HG03135 (cell line): ENCODE measurements at regions not wholly inside any gene's neighbourhood (a gene's known extent, or its start where the extent isn't known, plus 50 kb on each side); places are given as distances from the start of the nearest gene placed in this dataset.
"Not testable (repeated sequence)": the region's sequence is repeated elsewhere in the genome, so short reads cannot be mapped to it uniquely, and the experiment has no call there.

Experiments used
- ATAC-seq: cut with Tn5 transposase; IDR thresholded peaks from one replicate; pipeline ENCODE4 v1.9.1; 2021; ENCODE audit warnings: mild to moderate bottlenecking, moderate library complexity; ENCODE audit not compliant: unreplicated experiment

DNA sequence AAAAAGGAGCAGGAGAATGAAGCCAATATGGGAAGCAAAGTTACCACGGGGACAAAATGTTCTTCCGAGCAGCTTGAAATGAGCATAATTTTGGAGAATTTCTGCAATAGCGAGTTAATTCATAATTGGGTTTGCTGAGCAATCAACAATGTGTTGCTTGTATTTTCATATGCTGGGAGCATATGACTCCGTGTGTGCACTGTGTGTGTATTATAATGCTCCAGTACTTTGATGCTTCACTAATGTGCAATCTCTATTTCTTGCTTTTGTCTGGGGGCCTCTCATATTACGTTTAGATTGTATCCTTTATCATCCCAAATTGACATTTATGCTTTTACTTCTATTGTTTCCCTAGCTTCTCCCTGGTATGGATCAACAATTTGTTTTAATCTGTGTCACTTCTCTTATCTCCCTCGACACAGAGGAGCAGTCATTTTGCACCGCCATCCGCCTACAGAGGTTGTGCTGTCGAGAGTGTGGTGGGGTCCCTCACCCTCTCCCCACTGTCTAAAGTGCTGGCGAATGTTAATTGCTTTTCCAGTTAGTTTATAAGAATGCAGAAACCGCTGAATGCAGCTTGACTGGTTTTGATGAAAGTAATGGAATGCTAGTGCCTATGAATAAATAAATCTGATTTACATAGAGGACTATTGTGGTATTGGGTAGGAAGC, 372.5 kb upstream of the WWC1 start:
- no peak for ATAC-seq

DNA sequence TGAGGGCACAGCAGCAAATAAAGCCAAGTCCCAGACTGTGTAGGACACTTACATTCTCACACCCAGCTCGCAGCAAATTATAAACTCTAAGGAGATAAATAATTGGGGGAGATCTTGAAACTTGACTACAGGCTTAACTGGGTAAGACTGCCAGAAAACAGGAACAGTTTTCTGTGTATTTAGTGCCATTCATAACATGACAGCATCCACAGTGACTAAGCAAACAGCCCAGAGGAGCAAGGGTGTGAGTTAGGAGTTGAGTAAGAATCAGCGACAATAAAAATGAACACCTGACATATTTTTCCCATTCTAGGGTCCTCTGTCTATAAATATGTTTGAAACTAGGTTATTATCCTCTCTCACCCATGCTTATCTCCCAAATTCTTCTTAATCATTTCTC, 370.9 kb upstream of the WWC1 start:
- ATAC-seq: no peak

DNA sequence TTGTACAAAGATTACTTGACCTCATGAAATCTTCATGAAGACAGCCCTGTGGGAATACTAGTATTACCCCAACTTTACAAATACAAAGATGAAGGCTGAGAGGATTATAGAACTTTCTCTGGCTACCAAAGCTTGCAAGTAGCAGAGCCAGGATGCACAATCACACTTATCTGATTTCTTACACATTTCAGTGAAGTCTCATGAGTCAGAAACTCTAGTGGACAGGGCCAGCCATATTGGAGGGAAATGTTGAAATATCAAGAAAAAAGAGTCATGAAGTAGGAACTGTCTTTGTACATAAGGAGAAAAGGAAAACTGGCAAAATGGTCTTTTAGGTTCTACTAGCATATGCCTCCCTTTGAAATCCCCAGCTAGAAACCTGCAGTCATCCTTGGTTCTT, 369.6 kb upstream of the WWC1 start:
- no peak for ATAC-seq

DNA sequence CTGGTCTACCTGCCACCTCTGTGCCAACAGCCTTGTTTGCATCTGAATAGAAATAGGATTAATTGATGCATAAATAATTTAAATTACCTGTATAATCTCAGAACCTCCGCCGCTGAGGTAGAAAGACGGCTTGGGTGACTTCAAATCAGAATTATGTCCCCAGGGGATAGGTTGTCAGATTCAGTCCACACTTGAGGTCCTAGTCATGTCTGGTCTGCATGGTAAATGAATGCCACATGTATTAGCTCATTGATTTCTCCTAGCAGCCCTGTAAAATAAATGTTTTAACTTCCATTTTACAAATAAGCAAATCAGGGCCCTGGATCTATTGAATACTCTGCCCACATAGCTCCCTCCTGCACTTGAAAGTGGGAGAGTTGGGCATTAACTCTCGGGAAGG, 368.0 kb upstream of the WWC1 start:
- ATAC-seq: no peak

DNA sequence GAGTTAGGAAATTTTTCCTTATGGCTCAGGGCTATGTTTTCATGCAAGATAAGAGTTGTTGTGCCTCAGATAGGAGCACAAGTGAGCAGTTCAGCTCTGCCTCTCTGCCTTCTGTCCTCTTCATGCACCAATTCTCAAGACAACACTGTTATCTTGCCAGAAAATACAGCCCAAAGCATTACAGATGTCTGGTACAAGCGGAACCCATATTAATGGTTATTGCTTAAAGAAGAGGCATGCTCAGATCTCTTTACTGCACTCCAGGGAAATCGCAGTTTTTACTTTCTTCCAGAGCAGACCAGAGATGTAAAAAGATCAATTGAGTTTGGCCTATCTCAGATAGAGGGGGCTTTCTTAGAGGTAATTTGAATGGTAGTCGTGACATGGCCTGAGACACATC, 361.6 kb upstream of the WWC1 start:
- no peak for ATAC-seq

DNA sequence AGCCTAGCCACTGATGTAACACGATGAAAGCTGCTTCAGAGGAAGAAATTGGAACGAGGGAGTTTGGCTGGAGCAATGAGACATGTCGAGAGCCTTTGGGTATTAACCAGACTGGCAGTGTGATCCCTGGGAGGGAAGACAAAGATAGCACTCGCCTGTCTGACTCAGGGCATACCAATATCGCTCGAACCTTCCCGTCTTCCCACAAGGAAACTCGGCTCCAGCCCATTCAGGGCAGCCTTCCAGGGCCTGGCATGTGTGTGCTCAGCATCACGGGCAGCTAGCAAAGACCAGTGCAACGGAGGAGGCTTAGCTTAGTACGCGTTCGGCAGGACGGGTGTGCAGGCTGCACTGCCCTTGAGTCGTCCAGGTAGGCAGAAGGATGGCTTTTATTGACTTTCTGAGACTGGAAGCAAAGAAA, 356.9 kb upstream of the WWC1 start:
- ATAC-seq: no peak

DNA sequence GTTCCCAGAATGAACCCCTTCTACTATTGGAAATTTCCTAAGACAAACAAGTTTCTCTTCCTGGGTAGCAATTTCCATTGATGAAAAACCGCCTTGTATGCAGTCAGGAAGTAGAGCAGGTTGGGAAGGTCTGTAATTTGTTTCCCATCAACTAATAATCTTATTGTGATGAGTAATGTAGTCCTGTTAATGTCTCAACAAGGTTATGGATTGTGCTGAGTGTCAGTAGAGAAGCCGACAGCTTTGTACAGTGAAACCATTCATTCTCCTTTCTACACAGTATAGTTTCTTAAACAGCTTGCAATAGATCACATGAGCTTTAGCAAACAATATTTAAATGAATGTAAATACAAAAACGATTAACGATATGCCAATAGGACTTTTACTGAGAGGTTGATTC, 355.4 kb upstream of the WWC1 start:
- no peak for ATAC-seq

DNA sequence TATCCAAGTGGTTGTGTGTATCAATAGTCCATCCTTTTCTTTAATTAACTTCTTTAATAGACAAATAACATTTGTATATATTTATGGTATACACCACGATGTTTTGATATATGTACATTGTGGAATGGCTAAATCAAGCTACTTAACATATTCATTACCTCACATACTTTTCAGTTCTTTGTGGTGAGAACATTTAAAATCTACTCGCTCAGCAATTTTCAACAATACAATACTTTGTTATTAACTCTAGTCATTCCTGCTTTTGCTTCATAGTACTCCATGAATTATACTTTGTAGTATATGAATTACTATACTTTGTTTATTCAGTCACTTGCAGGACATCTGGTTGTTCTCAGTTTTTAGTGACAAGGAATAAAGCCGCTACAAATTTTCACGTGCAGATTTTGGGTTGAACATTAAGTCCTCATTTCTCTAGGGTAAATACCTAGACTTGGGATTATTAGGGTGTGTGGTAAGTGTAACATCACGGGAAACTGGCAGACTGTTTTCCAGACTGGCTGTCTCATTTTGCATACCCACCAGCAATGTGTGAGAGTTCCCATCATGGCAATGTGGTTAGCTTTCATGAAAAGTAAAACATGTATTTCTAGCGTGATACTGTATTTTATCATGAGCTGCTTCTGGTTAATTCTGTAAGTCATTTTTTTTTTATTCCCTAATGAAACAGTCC, 354.4 kb upstream of the WWC1 start:
- no peak for ATAC-seq

DNA sequence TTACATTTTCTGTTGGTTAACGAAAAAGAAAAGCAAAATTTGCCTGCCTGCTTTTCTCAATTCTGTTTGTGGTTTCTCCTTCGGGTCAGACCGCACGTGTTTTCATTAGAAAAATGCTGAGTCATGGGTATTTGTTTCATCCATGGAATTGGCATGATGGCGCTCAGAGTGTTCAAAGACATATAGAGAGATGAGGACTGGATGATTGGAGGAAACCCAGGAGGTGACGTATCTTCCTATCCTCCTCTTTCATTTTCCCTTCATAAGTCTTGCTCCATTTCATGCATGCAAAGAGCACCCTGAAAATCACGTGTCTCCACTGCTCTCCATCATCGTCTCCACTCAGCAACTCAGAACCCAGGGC, 353.8 kb upstream of the WWC1 start:
- ATAC-seq: no peak

DNA sequence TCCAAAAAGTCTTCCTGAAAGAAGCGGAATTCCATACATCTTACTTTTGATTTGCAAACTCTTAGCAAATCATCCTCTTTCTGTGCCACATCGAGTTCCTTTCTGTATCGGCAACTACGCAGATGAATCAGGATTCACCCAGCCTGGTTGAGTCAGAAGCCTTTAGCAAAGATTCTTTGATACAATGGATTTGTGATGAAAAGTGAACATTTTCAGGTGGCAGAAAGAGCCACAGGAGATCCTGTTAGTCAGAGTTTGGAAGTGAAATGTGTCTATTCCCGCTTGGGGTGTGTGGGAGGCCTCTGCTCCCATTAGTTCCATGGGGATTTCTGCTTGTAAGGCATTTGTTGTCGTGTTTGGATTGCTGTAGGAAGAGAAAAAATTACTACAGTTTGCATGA, 351.8 kb upstream of the WWC1 start:
- no peak for ATAC-seq

DNA sequence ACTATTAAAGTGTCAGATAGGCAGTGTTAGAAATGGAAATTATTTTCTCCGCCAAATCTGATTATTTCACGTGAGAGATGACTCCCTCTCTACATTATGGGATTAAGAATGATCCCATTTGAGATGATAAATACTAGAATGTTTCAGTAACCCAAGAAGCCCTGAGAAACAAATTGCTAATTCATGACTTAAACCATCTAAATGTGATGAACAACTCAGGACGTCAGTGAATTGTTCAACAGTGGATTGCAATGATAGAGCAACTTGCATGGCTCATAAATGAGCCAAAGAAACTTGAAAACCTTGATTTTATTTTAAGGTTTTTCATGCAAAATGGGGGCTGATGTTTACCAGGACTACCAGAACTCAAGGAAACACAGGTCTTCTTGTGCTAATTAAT, 350.5 kb upstream of the WWC1 start:
- no peak for ATAC-seq

DNA sequence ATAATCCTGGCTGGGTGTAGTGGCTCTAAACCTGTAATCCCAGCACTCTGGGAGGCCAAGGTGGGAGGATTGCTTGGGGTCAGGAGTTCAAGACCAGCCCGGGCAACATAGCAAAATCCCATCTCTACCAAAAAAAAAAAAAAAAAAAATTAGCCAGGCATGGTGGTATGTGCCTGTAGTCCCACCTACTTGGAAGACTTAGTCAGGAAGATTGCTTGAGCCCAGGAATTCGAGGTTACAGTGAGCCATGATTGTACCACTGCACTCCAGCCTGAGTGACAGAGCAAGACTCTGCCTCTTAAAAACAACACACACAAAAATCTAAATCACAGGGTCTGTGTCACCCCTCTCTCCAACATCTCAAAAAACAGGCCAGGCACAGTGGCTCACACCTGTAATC, 349.9 kb upstream of the WWC1 start:
- ATAC-seq: not testable (repeated sequence)

DNA sequence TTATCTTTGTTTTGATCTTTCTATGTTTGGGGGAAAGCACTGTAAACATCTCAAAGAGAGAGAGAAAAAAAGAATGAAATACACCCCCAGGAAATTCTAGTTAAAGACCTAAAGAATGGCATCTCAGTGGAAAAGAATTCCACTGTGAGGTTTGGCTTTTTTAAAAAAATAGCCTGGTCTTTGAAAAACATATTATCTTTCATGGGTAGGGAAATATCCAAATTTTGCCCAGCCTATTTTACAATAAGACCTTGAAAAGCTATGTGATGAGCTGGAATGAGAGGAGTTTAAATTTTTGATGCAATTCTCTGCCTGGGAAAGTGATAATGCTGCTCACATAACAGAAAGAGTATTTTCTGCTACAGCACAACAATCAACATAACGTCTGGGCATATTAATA, 348.1 kb upstream of the WWC1 start:
- ATAC-seq: no peak

DNA sequence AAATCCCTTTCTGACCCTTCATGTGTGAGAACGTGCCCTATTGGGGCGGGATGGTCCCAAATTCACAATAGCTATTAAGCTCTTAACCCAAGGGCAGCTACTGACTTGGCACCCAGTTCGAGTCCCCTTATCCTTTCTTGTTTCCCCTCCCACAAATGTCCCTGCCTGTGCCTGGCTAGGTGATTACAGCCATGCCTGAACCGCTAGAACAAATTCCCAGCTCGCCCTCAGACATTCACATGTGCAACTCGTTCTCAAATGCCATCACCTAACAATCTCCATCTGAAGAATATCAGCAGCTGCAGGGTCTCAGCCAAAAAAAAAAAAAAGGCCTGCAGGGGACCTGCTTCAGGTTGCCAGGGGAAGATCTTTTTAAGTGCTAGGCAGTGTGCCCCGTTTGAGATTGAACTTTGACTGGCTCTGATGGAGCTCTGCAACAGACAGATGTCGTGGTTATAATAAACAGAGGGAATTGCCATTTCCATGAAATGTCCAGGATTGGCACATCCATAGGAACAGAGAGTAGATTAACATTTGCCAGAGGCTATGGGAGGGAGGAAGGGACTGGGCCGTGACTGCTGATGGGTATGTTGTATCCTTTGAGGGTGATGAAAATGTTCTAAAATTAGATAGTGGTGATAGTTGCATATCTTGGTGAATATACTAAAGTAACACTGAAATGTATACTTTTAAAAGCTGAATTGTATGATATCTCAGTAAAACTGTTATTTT, 347.2 kb upstream of the WWC1 start:
- no peak for ATAC-seq

DNA sequence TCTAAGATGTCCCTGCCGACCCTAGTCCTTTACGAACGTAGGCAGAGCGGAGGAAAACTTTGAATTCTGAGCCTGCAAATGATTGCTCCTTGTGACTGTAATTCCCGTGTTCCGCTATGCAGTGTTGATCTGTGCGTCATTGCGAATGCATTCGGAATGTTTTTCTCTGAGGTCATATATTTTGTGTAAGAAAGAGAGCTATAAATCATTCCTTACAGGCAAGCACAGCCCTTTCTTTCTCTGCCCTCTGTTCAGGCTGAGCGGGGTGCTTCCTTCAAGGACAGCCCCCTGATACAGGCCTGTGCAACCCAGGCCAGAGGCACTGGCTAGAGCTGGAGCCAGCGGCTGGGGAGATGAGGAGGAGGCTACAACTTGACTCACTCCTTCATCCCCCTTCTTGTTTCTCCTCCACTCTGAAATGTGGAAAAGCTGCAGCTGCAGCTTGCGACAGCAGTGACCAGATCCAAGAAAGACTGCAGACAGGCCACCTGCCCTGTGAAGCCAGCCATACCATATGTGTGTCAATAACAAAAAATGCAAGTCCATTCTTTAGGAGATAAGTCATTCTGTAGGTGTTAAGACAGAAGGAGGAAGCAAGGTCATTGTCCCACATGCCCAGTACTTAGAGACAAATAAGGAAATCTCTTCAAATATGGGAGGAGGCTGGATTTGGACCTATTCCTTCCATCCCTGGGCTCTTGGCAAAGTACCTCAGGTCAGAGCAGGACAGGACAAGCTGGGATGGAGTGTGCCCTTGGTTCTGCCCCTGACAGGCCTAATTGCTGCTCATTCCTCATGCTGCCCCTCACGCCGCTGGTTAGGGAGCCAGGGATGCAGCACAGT, 345.7 kb upstream of the WWC1 start:
- ATAC-seq: no peak

DNA sequence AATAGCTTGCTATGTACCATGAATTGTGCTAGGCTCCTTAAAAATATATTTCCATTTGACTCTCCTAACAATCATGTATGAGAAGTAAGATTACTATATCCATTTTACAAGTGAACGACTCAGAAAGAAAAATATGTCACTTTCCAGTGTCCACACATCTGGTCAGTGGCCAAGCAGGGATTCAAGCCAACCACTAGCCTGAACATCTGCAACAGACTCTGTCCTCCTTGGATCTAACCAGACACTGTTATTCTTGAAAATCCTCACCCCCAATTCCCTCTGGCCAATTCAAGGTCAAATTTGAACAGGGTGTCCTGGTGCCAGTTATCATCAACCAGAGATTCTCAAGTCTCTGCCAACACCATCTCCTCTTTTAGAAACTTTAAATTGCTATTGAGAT, 344.1 kb upstream of the WWC1 start:
- no peak for ATAC-seq

DNA sequence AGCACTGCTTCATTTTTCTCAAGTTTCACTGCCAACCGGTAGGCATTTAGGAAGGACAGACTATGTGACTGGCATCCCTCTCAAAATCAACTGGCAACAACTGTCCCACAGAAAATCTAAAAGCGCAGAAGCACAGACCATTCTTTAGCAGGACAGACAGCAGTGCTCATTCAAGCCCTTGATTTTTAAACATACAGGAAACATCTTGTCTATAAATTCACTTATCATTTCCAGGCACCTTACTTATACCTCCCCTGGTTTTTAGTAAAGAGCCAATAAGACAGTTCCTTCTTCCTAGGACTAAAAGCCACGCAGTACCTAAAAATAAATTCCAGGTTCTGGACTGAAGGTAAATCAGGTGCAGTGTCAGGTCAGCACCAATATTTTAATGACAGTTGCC, 343.2 kb upstream of the WWC1 start:
- no peak for ATAC-seq

DNA sequence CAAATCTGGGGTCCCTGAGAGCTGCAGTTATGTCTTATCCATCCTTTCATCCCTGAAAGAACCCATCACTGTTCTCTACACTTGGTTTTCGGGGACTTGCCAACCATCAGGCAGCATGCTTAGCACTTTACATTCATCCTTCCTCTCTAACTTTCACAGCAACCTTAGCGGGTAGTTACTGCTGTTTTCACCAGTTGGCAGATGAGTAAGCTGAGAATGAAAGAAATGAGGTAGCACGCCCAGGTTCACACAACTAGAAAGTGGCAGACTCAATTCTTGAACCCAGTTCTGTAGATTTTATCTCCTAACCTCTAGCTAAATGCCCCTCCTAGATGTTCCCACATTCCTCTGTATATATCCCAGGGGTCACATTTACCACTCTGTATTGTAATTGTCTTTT, 342.0 kb upstream of the WWC1 start:
- no peak for ATAC-seq

DNA sequence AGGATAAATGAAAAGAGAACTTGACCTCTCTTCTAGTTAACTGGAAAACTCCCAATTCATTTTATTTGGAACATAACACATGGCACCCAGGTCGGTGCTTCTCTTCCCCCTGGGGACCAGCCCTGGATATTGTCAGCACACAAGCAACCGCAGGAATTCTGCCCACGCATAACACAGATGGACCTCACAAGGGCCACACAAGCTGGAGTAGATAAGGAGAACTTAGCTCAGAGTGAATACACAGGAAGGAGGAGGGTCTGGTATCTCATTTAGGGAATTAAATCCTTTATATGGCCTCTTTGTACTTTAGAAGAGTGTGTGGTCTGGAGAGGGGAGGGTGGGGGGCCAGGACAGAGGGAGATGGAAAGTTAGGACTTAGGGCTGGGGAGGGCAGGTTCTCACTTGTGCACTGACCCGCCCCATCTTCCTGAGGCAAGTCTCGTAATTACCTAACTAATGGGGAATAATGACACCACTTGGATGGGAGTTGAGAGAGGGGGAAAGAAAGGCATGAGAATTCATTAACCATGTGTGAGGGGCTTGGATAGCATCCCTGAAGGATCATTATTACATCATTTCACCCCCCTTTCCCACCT, 341.2 kb upstream of the WWC1 start:
- ATAC-seq: no peak

DNA sequence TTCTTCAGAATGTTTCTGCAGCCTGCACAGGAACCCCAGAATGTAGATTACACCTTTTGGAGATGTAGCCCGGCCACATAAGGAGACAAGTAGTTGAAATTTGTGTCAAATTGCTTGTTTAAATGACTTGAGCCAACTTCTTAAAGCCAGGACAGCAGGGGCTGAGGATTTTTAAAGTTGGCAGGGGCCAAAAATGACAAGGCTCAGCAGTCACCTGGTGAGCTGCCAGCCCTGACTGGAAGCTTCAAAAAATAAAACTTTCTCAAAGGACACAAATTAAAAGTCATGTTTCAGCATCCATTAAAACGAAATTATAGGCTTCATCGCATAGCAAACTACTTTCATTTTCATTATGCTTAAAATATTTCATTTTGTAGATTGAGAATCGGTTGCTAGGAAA, 340.3 kb upstream of the WWC1 start:
- no peak for ATAC-seq
